B cell (primary cell): ENCODE measurements at regions not wholly inside any gene's neighbourhood (a gene's known extent, or its start where the extent isn't known, plus 50 kb on each side); places are given as distances from the start of the nearest gene placed in this dataset.

Experiments
- ATAC-seq: fragments of 200-7000 bp; cut with Tn5 transposase; one replicate; pipeline ENCODE4 v1.10.0; 2021; ENCODE audit warnings: low read depth, mild to moderate bottlenecking, moderate number of reproducible peaks, moderate library complexity
- CTCF ChIA-PET: fragments of 350-600 bp; sonication (Branson Sonifier 250); formaldehyde crosslinking; loops from one replicate; lab custom pipeline; 2021; ENCODE audit warnings: antibody characterized with exemption, inconsistent platforms; lab: Charles Lee
- POLR2A ChIA-PET: fragments of 350-600 bp; sonication (Branson Sonifier 250); formaldehyde crosslinking; loops from one replicate; lab custom pipeline; 2021; ENCODE audit warnings: antibody characterized with exemption; lab: Charles Lee
- DNase-seq: peaks from one replicate; pipeline ENCODE4 v3.0.0; 2013
- H2AFZ ChIP-seq: 2 replicates; pipeline ENCODE4 v1.6.1; 2012; ENCODE audit warnings: mild to moderate bottlenecking, low read depth, low read length; ENCODE audit not compliant: insufficient read depth, poor library complexity, severe bottlenecking
- H3K27ac ChIP-seq, 2 donors: 1 replicate in 1 of 2; 2 replicates in 1 of 2; pipeline ENCODE4 v1.5.1; 2012 to 2013; ENCODE audit warnings: low read length in 2 of 2, mild to moderate bottlenecking in 2 of 2, moderate library complexity in 1 of 2
- H3K27me3 ChIP-seq, 4 experiments: fragments of 200-600 bp in 1 of 4; sonication (generic) in 1 of 4; replicated peaks in 1 of 4; 1 replicate in 2 of 4; 2 replicates in 2 of 4; pipeline versions ENCODE4 v1.6.1 to v1.7.0; 2013 to 2016; ENCODE audit warnings: low read length in 3 of 4, mild to moderate bottlenecking in 2 of 4, mixed read lengths in 1 of 4, moderate library complexity in 1 of 4; ENCODE audit not compliant: insufficient read depth in 4 of 4, control insufficient read depth in 3 of 4; ENCODE audit errors: control extremely low read depth in 1 of 4
- H3K36me3 ChIP-seq, 2 experiments: replicated peaks in 1 of 2; 1 replicate in 1 of 2; 2 replicates in 1 of 2; pipeline versions ENCODE4 v1.6.1 to v1.7.1; 2013; ENCODE audit warnings: low read length in 1 of 2; ENCODE audit not compliant: insufficient read depth in 2 of 2, control insufficient read depth in 1 of 2; ENCODE audit errors: control extremely low read depth in 1 of 2, extremely low read depth in 1 of 2
- H3K4me1 ChIP-seq, 2 donors: fragments of 200-600 bp in 1 of 2; sonication (generic) in 1 of 2; 1 replicate in 1 of 2; 2 replicates in 1 of 2; pipeline versions ENCODE4 v1.5.1 to v1.6.1; 2013 to 2017; ENCODE audit warnings: low read length in 2 of 2; ENCODE audit not compliant: control insufficient read depth in 2 of 2, insufficient read depth in 2 of 2
- H3K4me2 ChIP-seq: replicated peaks from 2 replicates; pipeline ENCODE3; 2012; ENCODE audit warnings: mild to moderate bottlenecking, low read depth, low read length; ENCODE audit not compliant: poor library complexity, severe bottlenecking
- H3K4me3 ChIP-seq, 5 experiments: fragments of 200-600 bp in 1 of 5; sonication (generic) in 1 of 5; 1 replicate in 3 of 5; 2 replicates in 2 of 5; pipeline versions ENCODE4 v1.5.1 to v1.7.0; 2011 to 2016; ENCODE audit warnings: low read length in 4 of 5, mild to moderate bottlenecking in 4 of 5, low read depth in 2 of 5, control low read depth in 1 of 5, moderate library complexity in 1 of 5; ENCODE audit not compliant: insufficient read depth in 1 of 5; ENCODE audit errors: control extremely low read depth in 1 of 5, extremely low read depth in 1 of 5
- H3K79me2 ChIP-seq: fragments of 200-600 bp; sonication (generic); one replicate; pipeline ENCODE4 v1.6.0; 2016; ENCODE audit warnings: low read length; ENCODE audit not compliant: control insufficient read depth, insufficient read depth
- H3K9ac ChIP-seq: fragments of 200-600 bp; sonication (generic); 2 replicates; pipeline ENCODE4 v1.6.1; 2017; ENCODE audit warnings: mild to moderate bottlenecking, low read length, moderate library complexity
- H3K9me3 ChIP-seq, 3 donors: one replicate each; pipeline versions ENCODE4 v1.6.1 to v1.7.1; 2013; ENCODE audit warnings: low read length in 2 of 3; ENCODE audit not compliant: control insufficient read depth in 2 of 3, insufficient read depth in 1 of 3; ENCODE audit errors: control extremely low read depth in 1 of 3
- H4K20me1 ChIP-seq: 2 replicates; pipeline ENCODE4 v1.6.0; 2012; ENCODE audit warnings: mild to moderate bottlenecking, low read length; ENCODE audit not compliant: insufficient read depth, control insufficient read depth, poor library complexity, severe bottlenecking
- H3K27ac Mint-ChIP-seq: one replicate; pipeline ENCODE4 v1.8.0; 2021; ENCODE audit warnings: mixed read lengths
- H3K27me3 Mint-ChIP-seq: one replicate; pipeline ENCODE4 v1.8.0; 2021; ENCODE audit warnings: mixed read lengths
- H3K4me1 Mint-ChIP-seq: one replicate; pipeline ENCODE4 v1.8.0; 2021; ENCODE audit warnings: mixed read lengths
- H3K4me3 Mint-ChIP-seq: one replicate; pipeline ENCODE4 v1.8.0; 2021; ENCODE audit warnings: mixed read lengths
- H3K9me3 Mint-ChIP-seq: one replicate; pipeline ENCODE4 v1.8.0; 2022; ENCODE audit warnings: mixed read lengths; ENCODE audit not compliant: insufficient read depth
- CTCF ChIP-seq: fragments of 200-600 bp; IDR thresholded peaks from one replicate; pipeline ENCODE4 v1.8.0; 2022; ENCODE audit warnings: antibody characterized with exemption, mild to moderate bottlenecking
- EZH2 ChIP-seq: IDR thresholded peaks from 2 replicates; pipeline ENCODE4 v1.6.1; 2012; ENCODE audit warnings: borderline replicate concordance, low read depth, mild to moderate bottlenecking, moderate library complexity, low read length; ENCODE audit not compliant: insufficient read depth, poor library complexity, severe bottlenecking
- WGBS: methylation state at CpG from one replicate; pipeline ENCODE4 v1.1.5; 2013; ENCODE audit warnings: missing lambda C conversion rate; ENCODE audit not compliant: insufficient coverage; 5-methylcytosine and 5-hydroxymethylcytosine counted together
- intact Hi-C: fragments of 100-400 bp; cut with micrococcal nuclease; formaldehyde crosslinking; loops from one replicate; pipeline ENCODE4 v1.10.0; 2022

DNA sequence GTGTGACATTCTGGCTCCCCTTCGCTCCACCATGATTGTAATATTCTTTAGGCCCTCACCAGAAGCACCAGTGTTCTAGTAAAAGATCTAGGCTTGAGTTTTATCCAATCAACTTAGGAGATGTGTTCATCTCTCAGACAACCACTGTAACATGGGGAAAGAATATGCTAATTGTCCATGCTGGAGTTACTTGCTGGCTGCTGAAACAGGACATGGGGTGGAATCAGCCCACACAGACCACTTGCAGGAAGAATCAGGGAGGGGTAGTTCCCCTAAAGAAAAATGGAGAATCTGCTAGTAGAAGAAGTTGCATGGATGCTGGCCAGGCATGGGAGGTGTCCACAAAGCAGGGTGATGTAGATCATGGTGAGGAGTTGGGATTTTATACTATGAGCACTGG, 86.2 kb downstream of the FEM1C start:
- no peaks in the 10 kb centered on the region for H3K9me3 Mint-ChIP-seq
- Histone ChIP-seq H3K27ac (no peak overlapping the region), H4K20me1 (no peaks in the 10 kb centered on the region), H3K4me2 (no peak overlapping the region), H3K79me2 (no peaks in the 10 kb centered on the region), H3K4me1 (no peaks in the 10 kb centered on the region), H2AFZ (no peak overlapping the region), H3K9ac (no peak overlapping the region), H3K9me3 (no peaks in the 10 kb centered on the region), H3K27me3 (peaks cover 0 to 3% (median 0%) of the 10 kb centered on the region in 4 experiments), H3K4me3 (no peak overlapping the region), H3K36me3 (no peaks in the 10 kb centered on the region)
- no peaks in the 10 kb centered on the region for H3K4me1 Mint-ChIP-seq
- DNase-seq (no peak), ATAC-seq (no peak)
- H3K27me3 Mint-ChIP-seq: peaks cover 9% of the 10 kb centered on the region
- H3K4me3 Mint-ChIP-seq: no peak overlapping the region
- CTCF ChIA-PET: no interaction called here
- WGBS: no CpG with 5 or more reads among the region's 1 CpG
- POLR2A ChIA-PET: no interaction called here
- no peak overlapping the region for H3K27ac Mint-ChIP-seq
- no peak for TF ChIP-seq CTCF
- no peak for TF ChIP-seq EZH2
- intact Hi-C loops: no loop called here

DNA sequence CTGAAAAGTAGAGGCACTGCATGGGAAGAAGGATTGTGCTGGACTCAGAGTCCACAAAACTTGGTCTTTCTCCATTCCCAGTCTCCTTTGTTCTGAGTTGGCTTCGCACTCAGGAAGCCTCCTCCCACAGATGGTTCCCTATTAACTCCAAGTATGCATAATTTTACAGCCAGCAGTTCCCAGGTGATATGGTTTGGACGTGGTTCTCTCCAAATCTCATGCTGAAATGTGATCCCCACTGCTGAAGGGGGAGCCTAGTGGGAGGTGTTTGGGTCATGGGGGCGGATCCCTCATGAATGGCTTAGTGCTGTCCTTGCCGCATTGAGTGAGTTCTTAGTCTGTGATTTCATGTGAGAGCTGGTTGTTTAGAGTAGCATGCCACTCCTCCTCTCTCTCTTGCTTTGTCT, 86.6 kb downstream of the FEM1C start:
- WGBS: 40% methylated on average over 1 of the region's 4 CpGs
- H4K20me1 ChIP-seq: no peaks in the 10 kb centered on the region

More for the DNA sequence above, 86.6 kb downstream of the FEM1C start:
- Mint-ChIP-seq H3K4me3 (no peak overlapping the region), H3K4me1 (no peaks in the 10 kb centered on the region), H3K27me3 (peaks cover 9% of the 10 kb centered on the region), H3K9me3 (no peaks in the 10 kb centered on the region), H3K27ac (no peak overlapping the region)
- CTCF ChIA-PET: no interaction called here
- H3K9me3 ChIP-seq: no peaks in the 10 kb centered on the region
- POLR2A ChIA-PET: no interaction called here
- peaks cover 0 to 3% (median 0%) of the 10 kb centered on the region in 4 experiments for H3K27me3 ChIP-seq
- TF ChIP-seq CTCF: no peak
- TF ChIP-seq EZH2: no peak
- no peak overlapping the region for H2AFZ ChIP-seq
- ATAC-seq: no peak
- no peak overlapping the region for H3K4me2 ChIP-seq
- intact Hi-C loops: no loop called here
- no peaks in the 10 kb centered on the region for H3K79me2 ChIP-seq
- H3K4me3 ChIP-seq: no peak overlapping the region
- no peak overlapping the region for H3K9ac ChIP-seq
- no peak overlapping the region for H3K27ac ChIP-seq
- no peaks in the 10 kb centered on the region for H3K4me1 ChIP-seq
- DNase-seq: no peak
- no peaks in the 10 kb centered on the region for H3K36me3 ChIP-seq
